ENCODE measurements at regions not wholly inside any gene's neighbourhood (a gene's known extent, or its start where the extent isn't known, plus 50 kb on each side); places are given as distances from the start of the nearest gene placed in this dataset.

- no peak for DNase-seq
These were observed 935.7 kb downstream of the BRD1 start for GRCh38 chr22:48891688-48892577.

DNA sequence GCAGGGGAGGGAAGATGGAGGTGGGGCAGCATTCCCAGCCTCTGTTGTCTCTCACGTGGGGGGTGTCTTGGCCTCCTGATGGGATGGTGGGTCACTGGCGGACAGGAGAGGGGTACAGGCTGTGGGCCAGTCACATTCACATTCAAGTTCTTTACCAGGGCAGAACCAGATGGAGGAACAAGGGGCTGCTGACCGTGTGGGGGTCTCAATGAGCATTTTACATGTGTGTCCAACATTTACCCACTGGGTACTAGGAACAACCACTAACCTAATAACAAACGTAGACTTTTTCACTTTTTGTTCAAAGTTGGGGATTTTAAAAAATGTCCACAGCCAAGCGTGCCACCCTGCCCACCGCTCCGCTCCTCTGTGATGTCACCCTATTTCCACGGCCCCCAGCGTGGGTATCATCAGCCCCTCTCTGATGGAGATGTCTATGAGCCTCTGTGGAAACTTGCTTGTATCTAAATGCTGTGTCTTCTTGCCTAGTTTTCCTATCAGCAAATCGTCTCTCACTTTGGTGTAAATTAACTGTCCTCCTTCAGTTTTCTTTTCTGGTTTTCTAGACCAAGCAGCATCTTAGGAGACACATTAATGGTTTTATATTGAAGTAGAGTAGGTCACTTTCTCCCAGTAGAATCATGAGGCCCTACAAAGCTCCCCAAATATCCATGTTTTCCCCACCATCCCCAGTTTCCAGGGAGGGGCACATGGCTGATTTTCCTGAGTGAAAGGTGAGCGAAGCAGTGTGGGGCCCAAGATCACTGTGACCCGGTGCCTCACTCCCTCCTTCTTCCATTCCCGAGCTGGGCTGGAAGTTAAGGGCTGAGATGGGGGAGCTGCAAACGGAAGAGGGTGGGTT is 936.7 kb downstream of the BRD1 start:
- no peak for DNase-seq

- DNase-seq: no peak
These were observed 937.6 kb downstream of the BRD1 start for GRCh38 chr22:48889887-48890692.

DNA sequence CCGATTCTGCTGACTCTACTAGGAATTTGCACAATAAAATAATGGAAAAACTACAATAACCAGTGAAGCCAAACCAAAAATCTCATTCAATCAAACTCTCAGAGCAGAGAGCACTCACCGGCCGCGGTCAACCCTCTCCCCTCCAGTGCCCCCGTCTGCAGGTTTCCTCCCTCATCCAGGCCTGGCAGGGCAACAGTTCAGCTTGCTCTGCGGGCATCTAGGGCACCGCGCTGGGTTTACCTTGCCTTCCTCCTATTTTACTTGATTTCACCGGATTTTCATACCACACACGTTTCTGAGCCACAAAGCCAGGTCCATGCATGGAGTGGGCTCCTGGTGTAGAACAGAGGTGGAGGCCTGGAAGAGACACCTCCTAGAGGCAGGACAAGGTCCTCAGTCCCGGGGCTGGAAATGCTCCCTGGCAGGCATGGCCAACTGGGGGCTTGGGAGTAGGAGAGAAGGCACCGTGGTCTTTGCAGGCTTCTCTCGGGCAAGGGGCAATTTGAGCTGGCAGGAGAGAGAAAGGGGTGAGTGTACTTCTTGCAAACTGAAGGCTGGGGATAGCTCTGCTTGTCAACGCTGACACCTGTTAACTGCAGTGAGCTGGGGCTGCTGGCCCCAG is 938.4 kb downstream of the BRD1 start:
- no peak for DNase-seq

GRCh38 chr22:48888466-48889208 is 939.0 kb downstream of the BRD1 start:
- DNase-seq: no peak

DNA sequence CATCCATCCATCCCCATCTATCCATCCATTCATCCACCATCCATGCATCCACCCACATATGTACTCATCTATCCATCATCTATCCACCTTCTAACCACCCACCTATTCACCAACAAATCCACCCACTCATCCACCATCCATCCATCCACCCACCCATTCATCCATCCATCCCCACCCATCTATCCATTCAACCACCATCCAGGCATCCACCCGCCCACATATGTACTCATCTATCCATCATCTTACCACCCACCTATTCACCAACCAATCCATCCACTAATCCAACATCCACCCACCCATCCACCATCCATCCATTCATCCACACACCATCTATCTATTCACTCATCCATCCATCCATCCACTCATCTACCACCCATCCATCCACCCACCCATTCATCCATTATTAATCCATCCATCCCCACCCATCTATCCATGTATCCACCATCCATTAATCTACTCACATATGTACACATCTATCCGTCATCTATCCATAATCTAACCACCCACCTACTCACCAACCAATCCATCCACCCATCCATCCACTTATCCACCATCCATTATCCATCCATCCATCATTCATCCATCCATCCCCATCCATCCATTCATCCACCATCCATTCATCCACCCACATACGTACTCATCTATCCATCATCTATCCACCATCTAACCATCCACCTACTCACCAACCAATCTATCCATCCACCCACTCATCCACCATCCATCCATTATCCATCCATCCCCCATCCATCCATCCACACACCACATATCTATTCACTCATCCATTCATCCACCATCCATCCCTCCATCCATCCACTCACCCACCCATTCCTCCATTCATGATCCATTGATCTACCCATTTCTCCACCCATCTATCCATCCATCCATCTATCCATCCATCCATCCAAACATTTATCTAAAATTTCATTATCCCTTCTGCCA is 940.0 kb downstream of the BRD1 start:
- DNase-seq: no peak

DNA sequence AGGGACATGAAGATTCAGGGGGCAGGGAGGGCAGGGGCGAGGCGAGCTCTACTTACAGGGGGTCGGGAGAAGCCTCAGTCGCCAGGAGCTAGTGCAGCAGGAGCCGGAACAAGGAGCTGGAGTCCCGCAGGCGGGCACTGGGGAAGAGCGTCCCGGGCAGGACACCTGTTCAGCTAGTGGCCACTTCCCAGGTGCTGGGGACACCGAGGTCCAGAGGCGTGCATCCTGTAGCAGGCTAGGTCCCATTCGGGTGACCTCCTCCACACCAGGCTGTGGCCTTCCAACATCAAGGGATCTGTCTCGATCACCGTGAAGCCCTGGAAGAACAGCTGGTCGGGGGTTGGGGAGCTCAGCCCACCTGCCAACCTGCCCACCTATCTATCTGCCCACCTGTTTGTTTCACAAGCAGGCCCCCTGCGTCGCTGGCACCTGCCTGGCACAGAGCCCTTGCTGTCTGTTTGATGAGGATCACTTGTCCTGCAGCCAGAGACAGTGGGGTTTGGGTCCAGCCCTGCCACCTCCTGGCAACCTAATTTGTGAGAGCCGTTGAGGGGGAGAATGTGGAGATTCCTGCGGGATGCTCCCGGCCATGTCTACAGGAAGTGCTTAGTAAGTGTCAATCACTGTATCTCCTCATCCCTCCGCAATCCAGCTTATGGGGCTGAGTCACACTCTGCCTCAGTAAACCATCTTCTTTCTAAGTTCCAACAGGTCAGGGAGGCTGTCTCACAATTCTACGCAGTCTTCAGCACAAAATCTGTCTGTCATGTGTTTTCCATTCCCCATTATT is 940.9 kb downstream of the BRD1 start:
- no peak for DNase-seq

GRCh38 chr22:48885919-48886305 is 941.8 kb downstream of the BRD1 start:
- no peak for DNase-seq

- no peak for DNase-seq
These were observed 942.3 kb downstream of the BRD1 start for GRCh38 chr22:48885271-48885918.

GRCh38 chr22:48884786-48885185 is 942.9 kb downstream of the BRD1 start:
- no peak for DNase-seq

- no peak for DNase-seq
These were observed 943.3 kb downstream of the BRD1 start for GRCh38 chr22:48884324-48884723.

GRCh38 chr22:48883211-48883960 is 944.3 kb downstream of the BRD1 start:
- no peak for DNase-seq

GRCh38 chr22:48882636-48883200 is 945.0 kb downstream of the BRD1 start:
- no peak for DNase-seq

DNA sequence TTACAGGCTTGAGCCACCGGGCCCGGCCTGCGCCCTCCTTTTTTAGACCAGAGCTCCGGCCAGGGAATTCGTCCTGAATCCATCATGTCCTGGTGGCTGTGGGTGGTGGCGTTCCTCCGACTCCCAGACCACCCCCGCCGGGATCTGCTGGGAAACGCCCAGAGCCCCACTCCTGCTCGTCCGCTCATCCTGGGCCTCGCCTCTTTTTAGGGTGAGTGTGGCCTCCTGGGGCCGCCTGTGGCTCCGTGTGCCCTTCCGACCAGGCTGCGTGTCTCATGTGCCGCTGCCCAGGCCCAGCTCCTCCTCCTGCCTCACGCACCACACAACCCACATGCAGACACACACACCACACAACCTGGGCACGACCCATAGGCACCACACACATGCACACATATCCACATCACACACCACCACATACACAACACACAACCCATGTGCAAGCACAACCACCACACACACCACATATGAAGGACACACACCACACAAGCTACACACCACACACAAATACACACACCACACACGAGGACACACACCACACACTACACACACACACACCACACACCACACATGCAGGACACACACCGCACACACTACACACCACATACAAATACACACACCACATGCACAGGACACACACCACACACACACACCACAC is 946.2 kb downstream of the BRD1 start:
- no peak for DNase-seq

DNA sequence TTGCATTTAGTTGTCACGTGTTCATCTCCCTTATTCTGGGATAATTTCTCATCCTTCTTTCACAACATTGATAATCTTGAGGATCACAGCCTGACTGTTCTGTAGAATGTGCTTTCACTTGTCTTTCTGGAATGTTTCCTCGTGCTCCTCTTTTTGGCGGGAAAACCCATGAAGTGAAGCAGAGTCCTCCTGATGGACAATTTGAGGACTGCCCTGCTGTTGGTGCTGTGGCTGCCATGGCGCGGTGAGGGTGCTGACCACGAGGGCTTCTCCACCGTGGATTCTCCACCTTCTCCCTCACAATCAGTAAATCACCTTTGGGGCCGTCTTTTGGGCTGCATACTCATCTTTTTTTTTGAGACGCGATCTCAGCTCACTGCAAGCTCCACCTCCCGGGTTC is 946.9 kb downstream of the BRD1 start:
- no peak for DNase-seq

DNA sequence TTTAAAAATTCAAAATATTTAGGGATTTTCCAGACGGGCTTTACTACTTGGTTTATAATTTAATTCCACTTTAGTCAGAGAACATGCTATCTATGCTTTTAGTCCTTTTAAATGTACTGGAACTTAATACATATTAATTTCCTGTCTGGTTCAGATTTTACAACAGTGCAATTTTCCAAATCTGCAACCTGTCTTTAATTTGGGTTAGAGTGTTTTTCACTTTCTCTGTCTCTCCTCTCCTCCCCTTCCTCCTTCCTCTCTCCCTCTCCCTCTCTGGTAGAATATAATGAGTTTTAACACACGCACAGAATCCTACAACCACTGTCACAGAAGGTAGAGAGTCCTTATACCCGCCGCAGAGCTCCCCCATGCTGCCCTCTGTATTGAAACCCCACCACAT is 950.7 kb downstream of the BRD1 start:
- no peak for DNase-seq

DNA sequence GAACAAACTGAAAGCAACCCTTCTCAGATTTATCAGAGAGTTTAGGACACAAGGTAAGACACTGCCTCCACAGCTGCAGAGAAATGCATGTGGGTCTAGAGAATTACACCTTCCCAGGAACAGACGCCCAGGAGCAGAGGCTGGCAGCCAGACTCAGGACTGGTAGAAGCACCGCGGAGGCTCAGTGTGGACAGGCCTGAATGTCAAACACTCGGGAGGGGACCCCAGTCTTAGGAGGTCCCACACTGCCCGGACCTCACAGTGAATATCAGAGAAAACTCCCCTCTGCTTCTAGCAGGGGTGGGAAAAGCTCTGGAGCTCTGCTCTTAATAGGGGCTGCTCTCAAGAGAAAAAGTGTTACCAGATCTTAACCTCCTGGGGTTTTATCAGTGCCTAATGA is 952.7 kb downstream of the BRD1 start:
- no peak for DNase-seq

DNA sequence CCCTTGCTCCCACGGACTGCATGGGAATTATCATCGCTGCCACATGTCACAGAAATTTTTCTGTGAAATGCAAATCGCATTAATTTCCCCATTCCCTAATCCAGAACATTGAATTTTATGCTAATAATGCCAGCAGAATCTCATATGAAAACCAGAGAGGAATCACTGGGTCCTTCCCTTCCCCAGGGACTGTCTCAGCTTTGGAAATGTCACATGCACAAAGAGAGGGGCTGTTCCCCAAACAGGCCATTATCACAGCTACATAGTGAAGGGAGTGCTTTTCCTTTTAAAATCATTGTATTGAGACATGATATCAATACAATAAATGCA is 954.5 kb downstream of the BRD1 start:
- no peak for DNase-seq
